Muscle of leg (tissue), 3 donors: ENCODE measurements at regions not wholly inside any gene's neighbourhood (a gene's known extent, or its start where the extent isn't known, plus 50 kb on each side); places are given as distances from the start of the nearest gene placed in this dataset.
"Not testable (repeated sequence)": the region's sequence is repeated elsewhere in the genome, so short reads cannot be mapped to it uniquely, and the experiment has no call there.

Experiments
- DNase-seq: peaks from one replicate; pipeline ENCODE4 v3.0.0; 2013
- H3K27ac ChIP-seq: one replicate; pipeline ENCODE4 v1.5.1; 2013; ENCODE audit warnings: mild to moderate bottlenecking, low read length, control low read depth
- H3K27me3 ChIP-seq: one replicate; pipeline ENCODE4 v1.6.1; 2013; ENCODE audit warnings: low read length; ENCODE audit not compliant: control insufficient read depth, insufficient read depth
- H3K36me3 ChIP-seq: one replicate; pipeline ENCODE4 v1.6.1; 2013; ENCODE audit warnings: low read length; ENCODE audit not compliant: control insufficient read depth, insufficient read depth
- H3K4me1 ChIP-seq: one replicate; pipeline ENCODE4 v1.6.1; 2013; ENCODE audit warnings: low read length; ENCODE audit not compliant: control insufficient read depth, insufficient read depth
- H3K4me3 ChIP-seq: one replicate; pipeline ENCODE4 v1.5.1; 2013; ENCODE audit warnings: low read length, control low read depth
- H3K9me3 ChIP-seq: replicated peaks from 2 replicates; pipeline ENCODE4 v1.6.1; 2013; ENCODE audit warnings: low read depth, low read length; ENCODE audit not compliant: control insufficient read depth
- WGBS: methylation state at CpG from one replicate; pipeline ENCODE4 v1.1.5; 2013; ENCODE audit warnings: missing lambda C conversion rate; ENCODE audit not compliant: insufficient coverage; 5-methylcytosine and 5-hydroxymethylcytosine counted together

DNA sequence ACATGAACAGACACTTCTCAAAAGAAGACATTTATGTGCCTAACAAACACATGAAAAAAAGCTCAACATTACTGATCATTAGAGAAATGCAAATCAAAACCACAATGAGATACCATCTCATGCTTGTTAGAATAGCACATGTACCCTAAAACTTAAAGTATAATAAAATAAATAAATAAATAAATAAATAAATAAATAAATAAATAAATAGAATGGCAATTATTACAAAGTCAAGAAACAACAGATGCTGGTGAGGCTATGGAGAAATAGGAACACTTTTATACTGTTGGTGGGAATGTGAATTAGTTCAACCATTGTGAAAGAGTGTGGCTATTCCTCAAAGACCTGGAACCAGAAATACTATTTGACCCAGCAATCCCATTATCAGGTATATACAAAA is 970.6 kb downstream of the NR2F1-AS1 start:
- H3K9me3 ChIP-seq, H3K36me3 ChIP-seq, H3K27ac ChIP-seq, H3K4me1 ChIP-seq, DNase-seq, H3K27me3 ChIP-seq, H3K4me3 ChIP-seq: not testable (repeated sequence)

DNA sequence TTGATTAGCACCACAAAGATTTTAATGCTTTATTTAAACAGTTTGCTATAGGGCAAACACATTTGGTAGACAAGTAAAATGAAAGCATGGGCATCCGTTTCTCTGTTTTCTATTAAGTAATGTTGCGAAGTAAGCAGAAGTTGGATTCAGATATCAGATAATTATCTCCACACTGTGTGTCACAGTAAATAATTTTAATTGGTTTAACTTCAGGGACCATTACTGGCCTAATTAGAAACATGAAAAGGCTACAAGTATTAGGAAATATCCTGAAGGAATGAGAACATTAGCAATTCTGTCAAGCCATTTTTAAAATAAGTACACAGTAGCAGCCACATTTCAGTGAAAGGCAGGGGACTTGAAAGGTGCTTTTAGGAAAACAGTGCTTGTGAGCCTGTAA is 975.4 kb downstream of the NR2F1-AS1 start:
- DNase-seq = no peak
- no peak overlapping the region for H3K4me3 ChIP-seq
- WGBS = no CpG with 5 or more reads among the region's 2 CpGs
- no peaks in the 10 kb centered on the region for H3K4me1 ChIP-seq
- no peaks in the 10 kb centered on the region for H3K27me3 ChIP-seq
- no peaks in the 10 kb centered on the region for H3K9me3 ChIP-seq
- H3K27ac ChIP-seq = no peak overlapping the region
- no peaks in the 10 kb centered on the region for H3K36me3 ChIP-seq

DNA sequence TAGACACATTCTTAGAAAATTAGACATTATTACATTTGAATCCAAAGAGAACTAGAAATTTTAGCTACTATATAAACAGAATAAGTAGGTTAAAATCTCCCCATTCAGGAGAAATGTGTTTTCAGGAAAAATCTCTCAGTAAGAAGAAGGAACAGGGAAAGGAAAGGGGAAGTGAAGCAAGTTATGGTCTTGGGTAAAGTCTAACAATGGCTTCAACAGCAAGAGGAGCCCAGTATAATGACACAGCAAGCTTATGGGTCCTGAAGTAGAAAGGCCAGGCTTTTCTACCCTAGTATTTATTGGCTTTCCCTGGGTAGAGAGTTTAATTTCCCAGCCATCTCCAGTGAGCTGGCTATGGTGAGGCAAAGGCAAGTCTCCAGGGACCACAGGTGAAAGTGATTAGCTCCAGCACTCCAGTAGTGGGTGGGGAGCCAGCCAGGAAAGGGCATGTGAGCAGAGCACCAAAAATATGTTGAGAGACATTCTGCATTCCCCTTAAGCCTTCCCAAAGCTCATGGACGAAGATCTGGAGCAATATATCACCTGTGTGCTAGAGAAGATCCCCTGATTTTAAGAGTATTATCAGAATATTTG is 981.7 kb downstream of the NR2F1-AS1 start:
- WGBS = no CpG with 5 or more reads among the region's 1 CpG
- no peak overlapping the region for H3K4me3 ChIP-seq
- no peaks in the 10 kb centered on the region for H3K9me3 ChIP-seq

GRCh38 chr5:92594031-92594430 is 987.0 kb downstream of the NR2F1-AS1 start:
- H3K4me3 ChIP-seq = no peak overlapping the region
- no peaks in the 10 kb centered on the region for H3K9me3 ChIP-seq
- no peaks in the 10 kb centered on the region for H3K4me1 ChIP-seq
- no peak for DNase-seq
- H3K27me3 ChIP-seq = no peaks in the 10 kb centered on the region
- H3K27ac ChIP-seq = no peak overlapping the region
- no peaks in the 10 kb centered on the region for H3K36me3 ChIP-seq

More for the DNA sequence above, 981.7 kb downstream of the NR2F1-AS1 start:
- no peak for DNase-seq
- Histone ChIP-seq H3K27ac (no peak overlapping the region), H3K36me3 (no peaks in the 10 kb centered on the region), H3K27me3 (no peaks in the 10 kb centered on the region), H3K4me1 (no peaks in the 10 kb centered on the region)

DNA sequence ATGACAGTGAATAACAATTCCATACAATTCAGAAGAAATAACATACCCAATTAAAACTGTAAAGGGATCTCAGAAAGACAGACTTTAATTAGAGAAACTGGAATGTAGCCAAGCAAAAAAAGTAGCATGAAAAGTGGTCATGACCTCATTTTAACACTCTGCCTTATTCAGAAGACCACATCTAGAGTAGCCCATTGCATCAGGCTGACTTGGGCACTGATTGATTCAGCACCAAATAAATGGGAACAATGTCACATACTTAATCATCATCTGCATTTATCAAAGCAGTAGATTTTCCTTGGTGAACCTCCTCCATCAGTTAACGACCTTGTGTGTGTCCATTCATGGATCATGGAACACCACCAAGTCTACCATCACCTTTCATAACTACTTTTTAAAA is 992.1 kb downstream of the NR2F1-AS1 start:
- WGBS = no CpG with 5 or more reads among the region's 1 CpG
- H3K4me3 ChIP-seq = no peak overlapping the region

DNA sequence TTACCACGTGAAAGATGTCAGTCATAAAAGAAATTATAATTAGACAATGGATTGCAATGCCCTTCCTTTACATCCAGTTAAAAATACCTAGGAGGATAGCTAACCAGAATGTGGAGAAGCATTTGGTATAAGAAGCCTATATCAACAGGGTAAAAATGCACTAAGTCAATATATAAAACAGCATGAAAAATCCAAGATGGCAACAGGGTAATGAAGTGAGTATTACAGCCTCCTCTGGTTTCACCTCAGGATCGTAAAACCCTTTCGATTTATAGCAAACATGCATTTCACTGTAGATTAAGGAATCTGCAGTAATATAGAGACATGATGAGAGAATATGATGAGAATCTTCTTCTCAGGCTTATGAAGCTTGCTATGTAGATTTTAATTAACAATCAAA is 999.3 kb downstream of the NR2F1-AS1 start:
- WGBS = no CpG with 5 or more reads among the region's 3 CpGs
- no peaks in the 10 kb centered on the region for H3K9me3 ChIP-seq
- H3K27me3 ChIP-seq = no peaks in the 10 kb centered on the region
- no peak overlapping the region for H3K4me3 ChIP-seq
- H3K36me3 ChIP-seq = no peaks in the 10 kb centered on the region
- DNase-seq = no peak
- H3K4me1 ChIP-seq = no peaks in the 10 kb centered on the region
- no peak overlapping the region for H3K27ac ChIP-seq

More for the DNA sequence above, 992.1 kb downstream of the NR2F1-AS1 start:
- no peaks in the 10 kb centered on the region for H3K4me1 ChIP-seq
- no peak for DNase-seq
- no peaks in the 10 kb centered on the region for H3K9me3 ChIP-seq
- H3K36me3 ChIP-seq = no peaks in the 10 kb centered on the region
- no peaks in the 10 kb centered on the region for H3K27me3 ChIP-seq
- H3K27ac ChIP-seq = no peak overlapping the region

DNA sequence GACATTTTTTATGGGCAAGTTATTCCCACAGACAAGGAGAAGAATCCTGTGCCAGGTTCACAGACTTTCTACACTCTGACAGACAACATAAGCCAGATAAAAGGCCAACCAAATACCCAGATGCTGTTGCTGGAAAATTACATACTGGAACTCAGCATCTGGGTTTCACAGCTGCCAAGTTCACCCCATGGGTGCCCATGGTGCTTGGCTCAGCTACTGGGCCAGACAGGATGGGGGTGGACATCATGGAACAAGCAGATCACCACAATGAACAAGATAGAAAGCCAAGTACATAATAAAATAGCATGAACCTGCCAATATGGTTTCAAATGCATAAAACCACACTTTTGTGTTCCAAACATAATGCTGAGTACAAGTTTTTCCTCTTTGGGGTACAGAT is 999.8 kb downstream of the NR2F1-AS1 start:
- H3K4me1 ChIP-seq = no peaks in the 10 kb centered on the region
- no peaks in the 10 kb centered on the region for H3K36me3 ChIP-seq
- no peak overlapping the region for H3K27ac ChIP-seq

DNA sequence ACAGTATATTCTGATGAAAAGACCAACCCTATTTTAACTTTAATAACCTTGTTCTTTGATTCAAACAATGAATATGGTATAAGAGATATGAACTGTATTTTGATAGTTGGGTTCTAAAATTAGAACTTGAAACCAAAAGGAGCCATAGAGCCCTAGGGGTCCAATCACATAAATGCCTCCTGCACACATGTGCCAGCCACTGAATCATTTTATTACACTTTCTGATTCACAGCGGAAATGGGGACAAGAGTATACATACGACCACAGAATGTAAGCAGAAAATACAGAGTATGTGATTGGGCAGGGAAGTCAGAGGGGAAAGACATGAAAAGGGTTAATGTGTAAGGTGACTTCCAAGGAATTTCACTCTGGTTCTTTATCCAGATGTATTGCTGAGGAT is 1000.2 kb downstream of the NR2F1-AS1 start:
- Histone ChIP-seq H3K4me1 (no peaks in the 10 kb centered on the region), H3K27me3 (no peaks in the 10 kb centered on the region), H3K27ac (no peak overlapping the region), H3K36me3 (no peaks in the 10 kb centered on the region), H3K4me3 (no peak overlapping the region), H3K9me3 (no peaks in the 10 kb centered on the region)
- WGBS = no CpG with 5 or more reads among the region's 2 CpGs
- no peak for DNase-seq

More for the DNA sequence above, 999.8 kb downstream of the NR2F1-AS1 start:
- Histone ChIP-seq H3K27me3 (no peaks in the 10 kb centered on the region), H3K4me3 (no peak overlapping the region), H3K9me3 (no peaks in the 10 kb centered on the region)
- no peak for DNase-seq

DNA sequence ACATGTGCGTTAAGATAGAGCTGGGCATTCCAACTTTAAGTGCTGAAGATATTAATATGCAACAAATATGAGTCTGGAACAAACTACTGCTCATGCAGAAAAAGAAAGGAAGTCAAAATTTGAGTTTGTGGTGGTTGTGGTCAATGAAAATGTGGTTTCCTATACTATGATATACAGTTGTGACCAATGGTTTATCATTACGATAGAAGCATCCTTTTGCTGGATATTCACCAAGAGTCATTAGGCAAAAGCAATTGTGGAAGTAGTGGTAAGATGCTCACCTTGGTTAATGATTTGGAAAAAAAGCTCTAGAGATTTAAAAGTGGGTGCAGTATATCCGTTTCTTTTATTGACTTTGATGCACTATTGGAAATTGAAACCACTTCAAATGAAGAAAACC is 1007.0 kb downstream of the NR2F1-AS1 start:
- no CpG with 5 or more reads among the region's 3 CpGs for WGBS
- no peaks in the 10 kb centered on the region for H3K4me1 ChIP-seq
- no peak for DNase-seq
- no peak overlapping the region for H3K4me3 ChIP-seq
- no peaks in the 10 kb centered on the region for H3K36me3 ChIP-seq
- H3K9me3 ChIP-seq = no peaks in the 10 kb centered on the region
- H3K27me3 ChIP-seq = no peaks in the 10 kb centered on the region
- no peak overlapping the region for H3K27ac ChIP-seq

- H3K9me3 ChIP-seq = no peaks in the 10 kb centered on the region
- H3K27me3 ChIP-seq = no peaks in the 10 kb centered on the region
- no peaks in the 10 kb centered on the region for H3K36me3 ChIP-seq
- WGBS = no CpG with 5 or more reads among the region's 2 CpGs
- H3K4me1 ChIP-seq = no peaks in the 10 kb centered on the region
- no peak overlapping the region for H3K4me3 ChIP-seq
- no peak overlapping the region for H3K27ac ChIP-seq
- DNase-seq = no peak
These were observed 1012.5 kb downstream of the NR2F1-AS1 start for GRCh38 chr5:92568522-92568921.

- H3K27me3 ChIP-seq = no peaks in the 10 kb centered on the region
- no peak for DNase-seq
- H3K9me3 ChIP-seq = no peaks in the 10 kb centered on the region
- H3K4me1 ChIP-seq = no peaks in the 10 kb centered on the region
- no CpG with 5 or more reads among the region's 3 CpGs for WGBS
- no peaks in the 10 kb centered on the region for H3K36me3 ChIP-seq
- no peak overlapping the region for H3K27ac ChIP-seq
- H3K4me3 ChIP-seq = no peak overlapping the region
These were observed 1013.1 kb downstream of the NR2F1-AS1 start for GRCh38 chr5:92567831-92568450.
